GM21390 (cell line): ENCODE measurements at regions not wholly inside any gene's neighbourhood (a gene's known extent, or its start where the extent isn't known, plus 50 kb on each side); places are given as distances from the start of the nearest gene placed in this dataset.

Experiments
- ATAC-seq: cut with Tn5 transposase; IDR thresholded peaks from one replicate; pipeline ENCODE4 v1.9.1; 2021; ENCODE audit not compliant: unreplicated experiment

DNA sequence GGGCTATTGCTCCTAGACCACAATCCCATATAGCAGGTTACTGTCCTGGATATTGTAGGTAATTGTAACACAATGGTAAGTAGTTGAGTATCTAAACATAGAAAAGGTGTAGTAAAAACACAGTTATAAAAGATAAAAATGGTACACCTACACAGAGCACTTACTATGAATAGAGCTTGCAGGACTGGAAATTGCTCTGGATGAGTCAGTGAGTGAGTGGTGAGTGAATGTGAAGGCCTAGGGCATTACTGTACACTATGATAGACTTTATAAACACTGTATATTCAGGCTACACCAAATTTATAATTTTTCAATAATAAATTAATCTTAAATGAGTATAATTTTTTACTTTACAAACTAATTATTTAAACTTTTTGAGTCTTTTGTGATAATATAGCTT, 425.7 kb downstream of the PABPC4L start:
- no peak for ATAC-seq

DNA sequence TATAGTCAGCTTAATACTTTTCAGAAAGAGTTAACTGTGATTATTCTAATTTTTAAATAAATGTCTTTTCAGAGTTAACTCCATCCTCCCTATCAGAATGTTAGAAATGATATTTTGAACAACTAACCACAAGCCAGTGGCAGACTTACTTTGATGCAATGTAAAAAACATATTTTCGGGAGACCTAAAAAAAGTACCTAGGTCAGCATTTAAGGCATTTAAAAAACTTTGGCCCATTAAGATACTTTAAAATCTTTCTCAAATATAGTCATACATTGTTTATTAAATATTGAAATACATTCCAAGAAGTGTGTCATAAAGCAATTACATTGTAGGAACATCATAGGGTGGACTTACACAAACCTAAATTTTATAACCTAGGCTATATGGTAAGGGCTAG, 426.1 kb downstream of the PABPC4L start:
- ATAC-seq: no peak

DNA sequence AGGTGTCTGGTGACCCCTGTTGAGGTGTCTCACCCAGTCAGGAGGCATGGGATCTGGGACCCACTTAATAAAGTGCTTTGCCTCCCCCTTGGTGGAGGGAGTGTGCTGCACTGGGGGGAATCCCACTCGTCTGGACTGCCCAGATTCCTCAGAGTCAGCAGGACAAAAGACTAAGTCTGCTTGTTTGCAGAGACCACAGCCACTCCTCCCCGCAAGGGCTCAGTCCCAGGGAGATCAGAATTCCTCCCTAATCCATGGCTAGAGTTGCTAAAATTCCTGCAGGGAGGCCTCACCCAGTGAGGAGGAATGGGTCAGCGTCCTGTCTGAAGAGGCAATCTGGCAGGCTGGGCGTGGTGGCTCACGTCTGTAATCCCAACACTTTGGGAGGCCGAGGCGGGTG, 442.2 kb downstream of the PABPC4L start:
- no peak for ATAC-seq

DNA sequence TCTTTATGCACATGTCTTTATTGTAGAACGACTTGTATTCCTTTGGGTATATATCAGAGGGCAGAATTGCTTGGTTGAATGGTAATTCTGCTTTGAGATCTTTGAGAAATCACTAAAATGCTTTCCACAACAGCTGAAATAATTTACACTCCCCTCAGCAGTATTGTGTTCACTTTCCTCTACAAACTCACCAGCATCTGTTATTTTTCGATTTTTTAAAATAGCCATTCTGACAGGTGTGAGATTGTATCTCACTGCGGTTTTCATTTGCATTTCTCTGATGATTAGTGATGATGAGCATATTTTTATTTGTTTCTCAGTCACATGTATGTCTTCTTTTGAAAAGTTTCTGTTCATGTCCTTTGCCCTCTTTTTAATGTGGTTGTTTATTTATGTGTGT, 459.8 kb downstream of the PABPC4L start:
- no peak for ATAC-seq

DNA sequence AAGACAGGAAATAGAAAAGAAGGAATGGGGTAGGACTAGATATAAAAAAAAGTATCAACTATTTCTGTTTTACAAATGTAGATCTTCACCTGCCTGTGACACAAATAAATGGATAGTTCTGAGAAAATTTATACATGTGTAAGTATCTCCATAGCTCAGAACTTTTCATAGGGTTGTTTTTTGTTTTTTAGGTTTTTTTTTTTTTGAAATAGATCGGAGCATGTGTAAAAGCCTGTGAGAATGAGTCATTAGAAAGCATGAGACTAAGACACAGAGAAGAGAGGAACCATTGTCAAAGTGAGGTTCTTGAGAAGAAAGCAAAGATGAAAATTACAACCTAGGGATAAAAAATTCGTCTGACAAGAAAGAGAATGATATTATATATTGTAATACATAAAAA, 481.6 kb downstream of the PABPC4L start:
- no peak for ATAC-seq

DNA sequence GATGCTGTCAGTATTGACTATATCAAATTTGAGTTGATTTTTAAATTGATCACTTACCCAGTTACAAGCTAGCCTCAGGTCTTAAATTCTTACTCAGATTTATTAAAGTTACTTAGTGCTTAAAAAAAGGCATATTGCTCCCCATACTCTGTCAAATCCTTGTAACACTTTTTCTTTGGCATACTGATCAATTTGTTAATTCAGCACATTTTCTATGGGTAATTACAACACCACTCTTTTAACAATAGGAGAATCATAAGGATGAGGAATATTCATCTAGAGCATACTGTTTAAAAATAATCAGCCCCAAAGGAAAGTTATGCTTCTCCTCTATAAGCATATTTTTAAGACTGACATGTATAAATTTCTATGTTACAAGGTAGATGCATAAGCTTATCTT, 482.5 kb downstream of the PABPC4L start:
- no peak for ATAC-seq

DNA sequence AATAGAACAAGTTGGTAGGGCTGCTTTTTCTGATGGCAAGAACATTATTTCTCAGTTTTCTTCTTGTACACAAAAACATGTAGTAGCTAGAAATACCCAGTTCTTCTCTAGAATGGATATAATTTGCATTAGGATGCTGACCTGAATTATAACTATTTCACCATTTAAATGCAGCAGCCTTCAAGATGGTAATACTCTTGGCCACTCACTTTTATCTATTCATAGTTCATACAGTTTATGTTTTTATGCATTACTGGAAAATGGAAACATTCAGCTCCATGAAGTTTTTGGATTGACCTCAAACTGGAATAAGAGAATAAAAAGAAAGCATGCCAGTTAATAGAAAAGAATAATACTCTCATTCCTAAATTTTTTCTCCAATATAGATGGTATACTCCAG, 487.4 kb downstream of the PABPC4L start:
- no peak for ATAC-seq

DNA sequence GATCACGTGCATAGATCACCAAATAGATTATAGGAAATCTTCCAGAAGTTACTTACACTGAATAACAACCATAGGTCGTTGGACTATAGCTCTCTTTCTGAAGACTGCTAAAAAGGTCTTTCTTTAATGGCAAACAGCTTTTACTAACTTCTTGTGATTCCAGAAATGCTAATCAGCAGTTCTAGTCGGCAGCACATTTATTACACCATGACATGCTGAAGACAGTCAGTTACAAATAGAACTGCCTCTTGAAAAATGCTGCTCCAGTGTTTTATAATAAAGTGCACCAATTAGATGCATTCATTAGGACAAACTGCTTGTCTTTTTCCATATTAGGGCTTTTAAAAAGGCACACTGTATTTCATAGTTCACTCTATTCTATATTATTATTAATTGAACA, 488.2 kb downstream of the PABPC4L start:
- ATAC-seq: no peak

DNA sequence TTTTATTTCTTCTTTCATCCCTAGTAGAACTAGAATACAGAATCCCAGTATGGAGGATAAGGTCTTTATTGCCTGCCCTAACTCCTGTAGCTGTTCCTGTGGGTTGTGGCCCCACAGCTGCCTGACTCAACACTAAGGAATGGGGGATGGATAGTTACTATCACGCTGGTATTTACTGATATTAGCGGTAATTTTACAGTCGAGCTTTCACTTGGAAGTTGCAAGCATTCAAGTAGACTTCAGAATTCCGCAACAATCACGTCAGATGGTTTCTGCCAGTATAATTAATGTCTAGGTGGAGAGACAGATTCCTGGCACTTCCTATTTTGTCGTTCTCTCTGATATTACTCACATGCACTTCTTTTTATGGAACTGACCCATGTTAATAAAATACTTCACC, 489.8 kb downstream of the PABPC4L start:
- ATAC-seq: no peak

DNA sequence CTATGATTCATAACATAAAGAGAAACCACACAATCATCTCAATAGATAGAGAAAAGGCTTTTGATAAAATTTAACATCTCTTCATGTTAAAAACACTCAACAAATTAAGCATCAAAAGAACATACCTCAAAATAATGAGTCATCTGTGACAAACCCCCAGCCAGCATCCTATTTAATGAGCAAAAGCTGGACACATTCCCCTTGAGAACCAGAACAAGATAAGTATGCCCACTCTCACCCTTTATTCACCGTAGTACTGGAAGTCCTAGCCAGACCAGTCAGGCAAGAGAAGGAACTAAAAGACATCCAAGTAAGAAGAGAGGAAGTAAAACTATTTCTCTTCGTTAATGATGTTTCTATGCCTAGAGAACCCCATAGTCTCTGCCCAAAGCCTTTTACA, 507.2 kb downstream of the PABPC4L start:
- no peak for ATAC-seq

DNA sequence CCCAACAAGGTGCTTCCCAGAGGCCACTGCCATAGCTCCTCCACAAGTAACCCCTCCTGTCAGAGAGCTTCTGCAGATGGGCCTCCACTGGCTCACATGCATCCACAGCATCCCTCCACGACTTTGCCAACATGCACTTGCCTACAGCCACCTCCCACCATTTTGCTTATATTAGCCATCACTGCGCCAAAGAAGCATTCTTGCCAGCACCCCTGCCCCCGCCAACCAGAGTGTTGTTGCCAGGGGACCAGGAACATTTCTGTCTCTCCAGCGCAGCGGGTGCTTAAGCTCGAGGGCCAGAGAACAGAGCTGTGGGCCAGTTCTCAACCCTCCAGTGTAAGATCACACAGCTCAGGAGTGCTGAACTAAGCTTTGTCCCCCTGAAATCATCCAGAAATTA, 517.6 kb downstream of the PABPC4L start:
- no peak for ATAC-seq

DNA sequence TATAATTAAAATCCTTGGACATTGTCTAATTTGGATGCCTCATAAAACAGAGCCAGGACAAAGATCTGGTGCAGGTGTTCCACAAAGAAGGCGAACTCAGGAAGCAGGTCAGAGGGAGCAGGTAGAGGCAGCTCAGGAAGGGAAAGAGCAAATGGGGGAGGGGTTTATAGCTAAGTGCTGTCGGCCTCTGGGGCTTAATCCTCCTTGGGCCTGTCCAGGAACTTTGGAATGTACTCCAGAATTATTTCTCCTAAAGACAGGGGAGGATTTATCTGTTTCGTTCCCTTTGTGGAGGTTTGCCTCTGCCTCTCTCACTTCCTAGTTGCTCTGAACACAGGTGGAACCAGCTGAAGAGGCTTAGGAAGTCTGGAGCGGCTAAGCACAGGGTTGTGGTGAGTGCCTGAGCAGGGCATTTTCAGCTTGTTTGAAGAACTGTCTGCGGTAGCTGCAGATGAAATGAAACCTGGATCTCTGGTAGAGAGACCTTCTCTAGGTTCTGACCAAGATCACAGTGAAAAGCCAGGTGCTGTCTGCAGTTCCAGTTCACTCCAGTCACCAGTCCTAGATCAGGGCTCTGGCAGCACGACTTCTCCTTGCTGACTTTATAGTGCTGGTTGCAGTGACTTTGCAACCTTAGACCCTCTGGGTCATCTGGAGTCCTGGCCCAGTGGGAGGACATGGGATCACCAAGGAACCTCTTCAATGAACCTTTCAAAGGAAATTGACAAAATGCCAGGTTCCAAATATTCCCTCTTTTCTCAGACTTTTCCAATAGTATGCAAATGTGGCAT, 519.2 kb downstream of the PCDH10 start:
- ATAC-seq: no peak

DNA sequence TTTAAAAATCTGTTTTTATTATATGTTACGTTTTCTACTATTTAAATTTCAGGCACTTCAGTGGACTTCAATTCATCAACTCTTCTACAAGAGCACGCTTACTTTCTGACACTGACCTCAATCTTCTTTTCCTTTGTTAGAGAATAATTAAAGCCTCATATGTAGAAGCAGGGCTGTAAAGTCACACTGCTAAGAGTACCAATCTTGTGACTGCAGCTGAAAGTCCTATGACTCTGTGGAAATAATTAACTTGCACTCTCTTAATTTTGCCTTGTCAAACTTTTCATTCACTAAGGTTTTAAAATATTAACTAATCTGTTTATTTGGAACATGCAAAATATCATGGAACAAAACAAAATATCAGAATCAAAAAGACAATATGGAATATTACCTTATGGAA, 498.1 kb downstream of the PCDH10 start:
- no peak for ATAC-seq

DNA sequence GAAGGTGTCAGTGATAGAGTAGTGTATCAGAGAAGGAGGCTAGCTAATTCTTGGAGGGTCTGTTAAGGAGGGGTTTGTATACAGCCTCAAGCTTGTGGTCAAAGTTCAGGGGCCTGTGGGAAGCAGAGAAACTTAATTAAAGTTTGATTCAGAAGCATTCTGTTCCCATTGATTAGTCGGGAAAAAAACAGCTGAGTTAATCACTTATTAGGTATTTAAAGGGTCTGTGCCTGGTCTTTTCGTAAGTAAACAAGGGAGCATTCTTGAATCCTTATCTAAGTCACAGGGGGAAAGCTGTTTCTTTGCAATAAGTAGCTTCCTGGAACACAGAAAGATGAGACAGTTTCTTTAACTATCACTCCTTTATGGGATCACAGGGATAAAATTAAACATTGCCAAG, 492.1 kb downstream of the PCDH10 start:
- ATAC-seq: no peak

DNA sequence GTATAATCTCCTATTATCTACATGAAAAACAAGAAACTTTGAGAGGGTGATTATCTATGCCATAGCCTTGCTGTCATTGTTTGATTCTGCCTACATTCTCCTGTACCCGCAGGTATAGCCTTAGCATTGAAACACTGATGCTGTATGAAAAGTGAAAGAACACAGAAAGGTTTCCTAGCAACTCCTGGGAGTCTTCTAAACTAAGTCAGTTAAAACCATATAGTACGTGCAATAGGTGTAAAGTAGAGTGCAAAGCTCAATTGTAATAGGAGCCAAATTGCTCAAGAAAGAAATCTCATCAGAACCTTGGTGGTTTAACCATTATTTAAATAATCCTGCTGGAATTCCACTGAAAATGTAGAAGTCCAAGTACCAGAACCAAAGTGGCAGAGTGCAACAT, 489.7 kb downstream of the PCDH10 start:
- ATAC-seq: no peak

DNA sequence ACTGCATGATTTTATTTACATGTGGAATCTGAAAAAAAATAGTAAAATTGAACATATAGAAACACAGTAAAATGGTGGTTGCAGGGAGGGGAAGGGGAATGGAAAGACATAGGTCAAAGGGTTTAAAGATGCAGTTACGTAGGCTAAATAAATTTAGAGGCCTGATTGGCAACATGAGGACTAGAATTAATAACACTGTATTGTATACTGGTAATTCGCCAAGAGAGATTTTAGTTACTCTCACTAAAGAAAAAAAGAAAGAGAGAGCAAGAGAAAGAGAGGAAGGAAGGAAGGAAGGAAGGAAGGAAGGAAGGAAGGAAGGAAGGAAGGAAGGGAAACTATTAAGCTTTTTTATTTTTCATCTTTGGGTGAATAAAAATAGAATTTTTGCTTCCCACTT, 488.1 kb downstream of the PCDH10 start:
- ATAC-seq: no peak

DNA sequence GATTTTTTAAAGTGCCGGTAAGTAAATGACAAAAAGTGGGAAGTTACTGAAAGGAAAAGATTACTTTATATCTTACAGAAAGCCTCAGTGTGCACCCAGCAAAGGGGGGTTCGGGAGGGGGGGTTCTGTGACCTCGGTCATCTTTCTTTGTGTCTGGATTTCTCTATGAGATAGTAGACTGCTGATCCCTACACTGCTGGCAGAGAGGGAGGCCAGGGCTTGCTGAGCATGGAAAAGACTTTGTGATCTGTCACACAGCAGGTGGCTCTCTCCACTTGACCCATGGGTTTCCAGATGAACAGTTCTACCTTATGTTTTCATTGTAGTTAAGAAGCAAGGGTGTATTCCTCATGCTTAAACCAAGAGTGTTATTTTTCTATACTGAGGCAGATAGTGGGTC, 475.6 kb downstream of the PCDH10 start:
- ATAC-seq: no peak

DNA sequence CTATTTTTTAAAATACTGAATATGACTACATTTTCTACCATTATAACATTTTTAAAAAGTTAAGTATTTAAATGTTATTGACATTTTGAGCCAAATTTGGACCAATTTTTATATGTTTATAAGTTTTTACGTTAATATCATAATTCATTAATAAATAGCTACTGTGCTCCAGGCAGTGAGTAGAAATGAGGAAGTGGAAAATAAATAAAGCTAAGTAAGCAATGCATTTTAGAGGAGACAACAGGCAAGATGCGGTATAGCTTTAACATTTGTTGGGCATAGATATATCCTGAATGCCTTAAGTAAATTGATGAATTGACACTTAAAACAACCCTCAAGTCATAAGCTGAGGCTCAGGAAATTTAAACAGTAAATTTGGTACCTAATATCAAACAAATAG, 474.8 kb downstream of the PCDH10 start:
- no peak for ATAC-seq

DNA sequence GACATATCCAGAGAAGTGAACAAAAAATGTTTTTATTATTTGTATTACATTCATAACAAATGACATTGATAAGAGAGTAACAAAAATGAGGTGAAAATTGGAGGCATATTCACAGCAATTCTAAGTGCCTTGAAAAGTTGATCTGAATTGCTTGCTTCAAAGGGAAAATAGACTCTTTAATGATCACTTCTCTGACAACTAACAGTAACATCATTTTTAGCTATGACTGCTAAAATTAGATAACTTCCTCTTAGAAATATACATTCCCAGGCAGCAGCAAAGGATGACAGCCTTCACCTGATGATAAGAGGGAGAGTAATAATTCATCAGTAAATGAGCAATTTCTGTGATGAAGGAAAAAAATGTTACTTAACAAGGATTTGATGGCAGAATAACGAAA, 472.5 kb downstream of the PCDH10 start:
- ATAC-seq: no peak

DNA sequence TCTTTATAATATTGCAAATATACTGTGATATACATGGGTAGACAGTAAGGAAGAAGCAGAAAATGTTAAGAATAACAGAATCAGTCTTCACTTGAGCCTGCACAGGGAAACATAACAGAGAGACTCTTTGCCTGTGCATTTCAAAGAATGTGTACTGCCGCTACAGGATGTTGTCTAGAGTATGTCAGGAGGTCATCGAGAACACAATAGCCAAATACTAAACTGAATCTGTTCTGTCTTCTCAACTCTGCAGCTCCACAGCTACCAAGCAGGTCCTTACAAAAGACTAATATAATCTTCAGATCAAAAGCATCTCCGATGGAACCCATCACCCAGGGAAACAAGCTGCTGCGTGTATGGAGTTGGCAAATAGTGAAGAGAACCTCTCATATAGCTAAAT, 471.5 kb downstream of the PCDH10 start:
- ATAC-seq: no peak

DNA sequence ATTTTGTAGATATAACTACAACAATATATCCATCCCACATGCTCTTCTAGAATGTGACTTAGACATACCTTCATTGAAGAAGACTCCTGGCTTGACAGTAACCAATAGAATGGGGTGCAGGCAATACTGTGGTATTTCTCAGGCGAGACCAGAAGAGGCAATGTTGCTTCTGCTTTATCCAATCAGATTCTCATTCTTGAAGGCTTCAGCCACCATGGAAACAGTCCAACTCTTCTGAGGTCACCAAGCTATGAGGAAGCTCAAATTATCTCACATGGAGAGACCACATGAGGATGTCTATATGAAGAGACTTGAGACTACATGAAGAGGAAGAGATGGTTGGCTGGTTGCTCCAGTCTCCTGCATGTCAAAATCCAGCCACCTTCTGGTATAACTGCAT, 469.9 kb downstream of the PCDH10 start:
- no peak for ATAC-seq

DNA sequence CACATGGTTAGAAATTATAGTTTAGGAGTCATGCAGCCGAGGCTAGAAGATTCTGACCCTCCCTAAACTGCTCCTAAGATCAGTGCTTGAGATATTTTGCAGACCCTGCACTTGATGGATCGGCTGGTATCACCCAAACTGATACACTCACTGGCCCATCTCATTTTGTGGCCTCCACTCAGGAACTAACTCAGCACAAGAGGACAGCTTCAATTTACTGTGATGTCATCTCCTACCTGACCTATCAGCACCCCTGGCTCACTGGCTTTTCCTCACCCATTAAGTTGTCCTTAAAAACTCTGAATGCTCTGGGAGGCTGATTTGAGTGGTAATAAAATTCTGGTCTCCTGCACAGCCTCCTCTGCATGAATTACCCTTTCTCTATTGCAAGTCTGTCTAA, 450.9 kb downstream of the PCDH10 start:
- no peak for ATAC-seq

DNA sequence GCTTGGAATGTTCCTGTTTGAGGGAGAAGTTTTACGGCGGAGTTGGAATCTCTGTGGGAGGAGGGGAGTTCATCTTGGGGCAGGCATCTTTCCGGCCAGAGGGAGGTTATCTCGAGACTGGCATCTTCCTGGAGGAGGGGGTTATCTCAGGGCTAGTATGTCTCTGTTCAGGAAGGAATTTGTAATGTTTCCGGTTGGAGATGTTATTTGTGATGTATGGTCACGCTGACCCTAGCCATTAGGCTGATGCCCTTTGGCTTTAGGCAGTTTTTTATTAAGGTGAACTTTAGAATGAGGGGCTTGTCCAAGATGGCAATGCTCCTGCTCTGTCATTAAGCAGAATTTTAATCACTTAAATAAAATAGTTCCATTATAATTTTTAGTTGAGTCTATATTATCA, 449.7 kb downstream of the PCDH10 start:
- no peak for ATAC-seq
